ENCODE measurements at regions not wholly inside any gene's neighbourhood (a gene's known extent, or its start where the extent isn't known, plus 50 kb on each side); places are given as distances from the start of the nearest gene placed in this dataset.
A peak's percentile ranks its signal among the peaks of the same experiment; 100 is the strongest.
"Not testable (repeated sequence)": the region's sequence is repeated elsewhere in the genome, so short reads cannot be mapped to it uniquely, and the experiment has no call there.

DNA sequence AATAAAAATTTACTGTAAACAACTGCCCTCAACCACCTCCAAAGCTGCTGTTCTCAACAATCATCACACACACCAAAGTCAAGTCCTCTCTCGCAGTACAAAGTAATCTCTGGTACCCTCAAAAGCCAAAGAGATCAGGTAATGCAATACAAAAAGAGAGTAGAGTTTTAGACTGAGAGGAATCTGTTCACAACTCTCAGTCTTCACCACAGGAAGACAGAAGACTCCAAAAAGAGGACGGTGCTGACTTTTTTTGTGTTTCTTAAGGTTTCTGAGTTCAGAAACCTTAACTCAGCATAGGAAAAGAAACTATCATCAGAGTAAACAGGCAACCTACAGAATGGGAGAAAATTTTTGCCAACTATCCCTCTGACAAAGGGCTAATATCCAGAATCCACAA lies 1072.3 kb upstream of the DIAPH2 start:
- no peak for DNase-seq

GRCh38 chrX:95622200-95622599 lies 1062.4 kb upstream of the DIAPH2 start:
- no peak for DNase-seq

DNA sequence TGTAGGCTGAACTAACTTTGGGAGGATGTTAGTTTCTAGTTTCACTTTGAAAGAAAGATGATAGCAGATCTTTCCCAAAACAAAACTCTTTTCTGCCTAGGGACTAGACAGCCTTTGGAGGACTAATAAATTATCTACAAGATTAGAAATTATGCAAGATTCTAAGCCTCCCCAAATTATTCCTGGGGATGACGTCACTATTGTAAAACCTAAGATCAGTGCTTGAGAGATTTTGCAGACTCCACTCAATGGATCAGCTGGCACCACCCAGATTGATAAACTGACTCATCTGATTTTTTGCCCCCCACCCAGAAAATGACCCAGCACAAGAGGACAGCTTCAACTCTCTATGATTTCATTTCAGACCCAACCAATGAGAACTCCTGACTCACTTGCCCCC lies 1057.9 kb upstream of the DIAPH2 start:
- DNase-seq, result no peak

DNA sequence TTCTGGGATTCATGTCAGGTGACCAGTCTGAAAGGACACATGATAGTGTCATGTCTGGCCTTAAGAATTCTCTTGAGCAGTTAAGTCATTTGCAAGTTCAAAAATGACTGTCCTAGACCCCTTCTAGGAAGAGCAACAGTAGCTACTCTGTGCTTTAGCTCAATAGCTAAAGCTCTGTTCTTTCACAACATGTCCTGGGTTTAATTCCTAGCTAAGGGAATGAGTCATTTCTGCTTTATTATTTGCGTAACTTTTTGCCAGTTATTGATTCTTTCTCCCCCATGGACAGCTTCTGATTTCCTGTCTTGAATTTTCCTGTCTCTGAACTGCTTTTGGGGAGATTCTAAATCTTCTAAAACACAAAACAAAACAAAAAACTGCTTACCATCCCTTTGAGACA lies 1055.8 kb upstream of the DIAPH2 start:
- DNase-seq, result no peak

- DNase-seq, result peak in 1 of 3 experiments; percentile 16
Measured at GRCh38 chrX:95629737-95630136, 1054.9 kb upstream of the DIAPH2 start.

- no peak for DNase-seq
Measured at GRCh38 chrX:95640226-95640625, 1044.4 kb upstream of the DIAPH2 start.

DNA sequence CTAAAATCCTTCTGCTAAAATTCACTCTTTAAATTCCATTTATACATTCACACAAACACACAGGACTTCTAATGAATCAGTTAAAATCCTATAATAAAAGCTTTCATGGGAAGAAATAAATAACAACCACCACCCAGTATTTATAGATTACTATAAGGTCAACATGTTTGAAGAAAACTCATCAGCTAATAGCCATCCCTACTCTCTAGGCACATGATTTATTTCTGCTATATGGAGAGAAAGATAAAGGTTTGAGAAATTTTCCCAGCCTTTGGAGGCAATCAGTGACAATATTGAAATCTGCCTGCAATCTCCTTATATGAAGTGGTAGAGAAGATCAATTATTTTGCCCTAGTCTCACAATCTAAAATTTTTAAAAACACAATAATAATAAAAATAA lies 1038.9 kb upstream of the DIAPH2 start:
- no peak for DNase-seq

DNA sequence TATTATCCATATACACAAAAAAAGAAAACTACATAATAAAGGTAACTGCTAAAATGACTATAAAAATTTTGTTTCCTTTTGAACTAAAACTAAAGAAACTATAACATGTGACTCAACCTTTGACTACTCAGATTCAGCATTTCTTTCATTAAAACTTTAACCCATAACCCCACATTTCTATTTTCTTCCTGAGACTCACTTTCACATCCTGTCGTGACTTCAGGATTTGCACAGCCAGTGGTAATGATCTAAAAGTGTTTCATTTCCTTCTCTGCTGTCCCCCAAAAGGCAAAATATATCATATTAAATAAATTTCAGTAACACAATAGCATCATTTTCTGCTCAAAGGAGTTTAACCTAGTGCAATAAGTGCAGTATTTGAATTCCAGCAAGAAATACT lies 1022.4 kb upstream of the DIAPH2 start:
- DNase-seq, result no peak

DNA sequence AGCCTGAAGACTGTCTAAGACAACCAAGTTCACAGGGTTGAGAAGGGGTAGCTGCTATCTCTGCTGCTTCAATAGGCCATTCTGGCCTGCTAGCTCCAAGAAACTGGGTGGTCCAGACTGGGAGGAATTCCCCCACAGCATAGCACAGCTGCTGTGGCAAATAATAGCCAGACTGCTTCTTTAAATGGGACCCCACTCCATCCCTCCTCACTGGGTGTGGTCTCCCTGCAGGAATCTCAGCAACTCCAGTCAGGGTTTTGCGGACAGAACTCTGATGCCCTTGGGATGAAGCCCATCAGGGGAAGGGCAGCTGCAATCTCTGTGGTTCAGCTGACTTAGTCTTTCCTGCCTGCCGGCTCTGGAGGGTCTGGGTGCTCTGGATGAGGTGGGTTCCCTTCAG lies 1018.6 kb upstream of the DIAPH2 start:
- no peak for DNase-seq

GRCh38 chrX:95675011-95675410 lies 1009.6 kb upstream of the DIAPH2 start:
- no peak for DNase-seq

- DNase-seq, result no peak
Measured at GRCh38 chrX:95675794-95676193, 1008.8 kb upstream of the DIAPH2 start.

- DNase-seq, result no peak
Measured at GRCh38 chrX:95678679-95679078, 1006.0 kb upstream of the DIAPH2 start.

DNA sequence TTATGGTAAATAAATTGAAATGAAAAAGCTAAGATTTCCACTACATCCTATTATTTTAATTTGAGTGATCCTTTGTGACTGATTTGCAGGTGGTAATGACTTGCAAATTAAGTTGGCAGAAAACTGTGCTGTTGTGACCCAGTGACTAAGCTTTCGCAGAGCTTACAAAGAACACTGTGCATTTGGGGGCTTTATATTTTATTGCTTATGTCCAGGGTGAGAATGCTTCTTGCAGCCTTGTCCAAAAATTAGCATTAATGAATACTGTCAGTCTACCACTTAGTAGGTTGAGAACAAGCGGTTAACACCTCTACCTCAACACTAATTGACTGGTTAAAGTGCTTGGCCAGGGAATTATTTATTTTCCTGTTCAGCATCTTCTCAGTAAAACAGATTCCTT lies 991.3 kb upstream of the DIAPH2 start:
- no peak for DNase-seq

GRCh38 chrX:95703696-95704095 lies 980.9 kb upstream of the DIAPH2 start:
- DNase-seq, result peak in 1 of 3 experiments; percentile 14

DNA sequence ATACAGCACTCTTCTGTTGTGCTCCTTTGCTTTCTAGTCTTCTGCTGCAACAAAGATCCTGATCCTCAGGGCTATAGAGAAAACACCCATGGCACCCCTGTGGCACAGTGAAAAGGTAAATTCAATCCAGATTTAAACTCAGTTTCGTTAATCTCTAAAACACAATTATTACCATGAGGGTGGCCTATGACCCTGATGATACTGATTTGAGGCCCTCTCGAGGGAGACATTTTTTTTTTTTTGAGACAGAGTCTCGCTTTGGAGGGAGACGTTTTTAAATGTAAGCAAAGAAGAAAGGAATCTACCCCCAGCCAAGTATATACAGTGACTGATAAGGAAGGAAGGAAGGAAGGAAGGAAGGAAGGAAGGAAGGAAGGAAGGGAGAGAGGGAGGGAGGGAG lies 967.8 kb upstream of the DIAPH2 start:
- no peak for DNase-seq

GRCh38 chrX:95718746-95719145 lies 965.9 kb upstream of the DIAPH2 start:
- no peak for DNase-seq

- no peak for DNase-seq
Measured at GRCh38 chrX:95721011-95721410, 963.6 kb upstream of the DIAPH2 start.

DNA sequence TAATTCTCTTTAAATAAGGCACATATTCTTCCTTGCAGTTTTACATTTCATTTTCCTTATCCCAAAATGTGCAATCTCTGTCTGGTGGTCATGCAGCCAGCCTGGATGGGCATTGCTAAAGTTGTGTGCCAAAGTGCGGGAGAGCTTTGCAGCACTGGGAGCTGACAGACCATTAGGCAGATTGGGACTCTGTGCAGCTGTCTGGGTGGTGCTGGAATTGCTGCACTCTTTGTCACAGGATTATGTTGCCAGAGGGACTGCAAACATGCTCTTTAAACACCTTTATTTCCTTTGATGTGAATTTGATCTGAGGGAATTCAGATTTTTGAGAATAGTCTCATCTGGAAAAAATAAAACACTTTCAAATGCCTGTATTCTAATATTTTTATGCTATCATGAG lies 956.2 kb upstream of the DIAPH2 start:
- DNase-seq, result no peak

DNA sequence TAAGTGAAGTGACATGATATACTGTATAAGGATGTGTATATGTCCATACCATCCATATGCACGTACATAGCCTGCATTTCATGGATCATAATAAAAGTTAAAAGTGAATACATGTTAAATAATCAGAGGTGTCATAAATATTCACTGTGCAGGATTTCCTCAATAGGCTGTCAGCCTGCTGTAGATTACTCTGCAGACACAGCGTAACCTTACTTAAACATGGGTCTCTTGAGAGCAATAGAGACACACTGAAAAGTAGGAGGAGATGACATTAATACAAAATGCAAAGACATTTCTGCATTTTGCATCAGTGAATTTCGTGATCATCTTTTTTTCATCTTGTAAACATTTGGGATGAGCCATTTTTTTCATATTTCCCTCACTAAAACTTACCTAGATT lies 955.2 kb upstream of the DIAPH2 start:
- no peak for DNase-seq

DNA sequence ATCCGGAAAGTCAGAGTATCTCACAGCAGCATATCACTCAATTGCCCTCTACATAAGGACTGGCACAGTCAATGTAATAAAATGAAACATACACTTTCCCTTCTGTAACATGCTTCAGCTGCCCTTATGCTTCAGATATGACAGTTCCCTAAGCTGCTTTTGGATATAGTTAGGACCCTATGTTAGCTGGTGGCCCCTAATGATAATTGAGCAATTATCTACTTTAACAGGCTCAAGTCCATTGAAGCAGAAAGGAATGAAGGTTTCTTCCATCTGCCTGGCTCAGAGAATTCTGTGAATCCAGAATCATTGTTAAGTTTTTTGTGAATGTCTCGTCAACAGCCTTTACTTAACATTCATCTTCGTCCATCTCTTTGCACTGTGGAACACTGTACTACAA lies 951.2 kb upstream of the DIAPH2 start:
- peak in 2 of 3 experiments; percentile 30 to 77 for DNase-seq

GRCh38 chrX:95754411-95754810 lies 930.2 kb upstream of the DIAPH2 start:
- peak in 2 of 3 experiments; percentile 25 to 76 for DNase-seq

DNA sequence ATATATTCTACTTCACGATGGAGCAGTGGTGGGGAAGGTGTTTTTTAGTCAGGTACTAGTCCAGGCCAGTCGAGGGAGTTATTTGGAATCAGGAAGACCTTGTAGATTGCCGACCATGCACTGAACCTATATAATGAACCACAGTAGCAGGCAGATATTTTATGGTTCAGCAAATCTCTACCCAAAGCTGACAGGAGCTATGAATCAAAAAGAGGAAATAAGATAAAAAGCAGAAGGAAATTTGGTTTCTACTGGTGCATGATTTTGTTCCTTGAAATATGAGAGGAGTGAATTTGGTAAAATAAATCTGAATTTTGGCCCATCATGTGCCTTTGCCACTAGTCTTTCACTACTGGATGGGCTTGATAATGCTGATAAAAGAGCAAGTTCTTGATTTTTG lies 924.3 kb upstream of the DIAPH2 start:
- DNase-seq, result no peak

DNA sequence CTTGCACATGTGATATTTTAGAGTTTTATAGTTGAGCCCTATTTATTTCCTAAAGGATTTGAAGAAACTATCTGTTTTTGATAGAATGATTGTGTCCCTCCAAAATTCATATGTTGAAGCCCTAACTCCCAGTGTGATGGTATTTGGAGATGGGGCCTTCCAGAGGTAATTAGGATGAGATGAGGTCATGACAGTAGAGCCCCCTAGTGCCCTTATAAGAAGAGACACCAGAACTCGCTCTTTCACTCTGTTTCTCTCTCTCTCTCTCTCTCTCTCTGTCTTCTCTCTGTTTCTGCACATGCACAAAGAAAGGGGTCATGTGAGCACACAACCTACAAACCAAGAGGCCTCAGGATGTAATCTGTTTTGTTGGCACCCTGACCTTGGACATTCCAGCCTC lies 921.9 kb upstream of the DIAPH2 start:
- DNase-seq, result peak in 1 of 3 experiments; percentile 35

DNA sequence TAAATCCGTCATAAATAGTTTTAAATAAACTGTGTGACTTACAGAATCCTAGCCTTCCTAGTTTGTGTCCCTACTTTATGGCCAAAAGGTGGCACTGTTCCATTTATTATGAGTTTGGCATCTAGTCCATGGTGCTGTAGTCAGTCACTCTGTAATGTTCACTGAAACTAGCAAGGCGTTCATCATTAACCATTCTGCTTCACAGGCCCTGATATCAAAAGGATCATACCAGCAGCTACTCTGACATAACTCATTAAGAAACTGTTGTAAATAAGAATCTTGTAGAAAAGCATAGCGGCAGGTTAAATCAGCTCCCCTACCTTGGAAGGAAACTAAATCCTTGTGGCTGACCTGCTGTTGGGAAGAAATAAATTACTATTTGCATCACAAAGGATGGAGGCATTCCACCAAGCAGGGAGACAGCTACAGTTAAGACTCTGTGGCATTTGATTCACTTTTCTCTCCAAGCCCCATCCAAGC lies 919.6 kb upstream of the DIAPH2 start:
- peak; percentile 13 to 86 (median 55) for DNase-seq

DNA sequence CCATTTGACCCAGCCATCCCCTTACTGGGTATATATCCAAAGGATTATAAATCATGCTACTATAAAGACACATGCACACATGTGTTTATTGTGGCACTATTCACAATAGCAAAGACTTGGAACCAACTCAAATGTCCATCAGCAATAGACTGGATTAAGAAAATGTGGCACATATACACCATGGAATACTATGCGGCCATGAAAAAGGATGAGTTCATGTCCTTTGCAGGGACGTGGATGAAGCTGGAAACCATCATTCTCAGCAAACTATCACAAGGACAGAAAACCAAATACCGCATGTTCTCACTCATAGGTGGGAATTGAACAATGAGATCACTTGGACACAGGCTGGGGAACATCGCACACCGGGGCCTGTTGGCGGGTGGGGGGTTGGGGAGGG lies 913.4 kb upstream of the DIAPH2 start:
- not testable (repeated sequence) for DNase-seq

DNA sequence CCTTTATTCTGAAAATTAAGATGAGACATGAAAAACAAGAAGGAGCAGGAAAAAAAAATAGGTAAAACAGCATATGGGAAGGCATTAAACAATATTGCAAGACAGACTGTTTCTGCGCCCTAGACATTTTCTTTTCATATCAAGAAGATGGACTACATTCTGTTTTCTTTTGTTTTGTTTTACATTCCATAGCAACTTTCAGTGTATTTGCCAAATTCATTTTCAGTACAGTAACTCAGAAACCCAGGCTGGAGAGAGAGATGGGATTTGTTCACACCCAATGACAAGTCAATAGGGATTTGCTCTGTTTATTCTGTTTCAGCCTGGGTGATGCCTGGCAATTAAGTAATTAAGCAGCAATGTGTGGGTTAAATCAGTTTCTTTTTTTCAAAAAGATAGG lies 892.8 kb upstream of the DIAPH2 start:
- peak in 1 of 3 experiments; percentile 18 for DNase-seq
